Spinal cord (tissue), 9 donors: ENCODE measurements at regions not wholly inside any gene's neighbourhood (a gene's known extent, or its start where the extent isn't known, plus 50 kb on each side); places are given as distances from the start of the nearest gene placed in this dataset.
"Not testable (repeated sequence)": the region's sequence is repeated elsewhere in the genome, so short reads cannot be mapped to it uniquely, and the experiment has no call there.

ENCODE experiments used
- DNase-seq, 6 donors: peaks; one replicate each; pipeline versions ENCODE4 v3.0.0 to v3.0.0-alpha.2; 2013 to 2015; ENCODE audit warnings: low spot score in 6 of 6, low read depth in 4 of 6
- H3K27ac ChIP-seq: one replicate; pipeline ENCODE4 v1.5.1; 2013; ENCODE audit warnings: low read depth, low read length, control low read depth
- H3K27me3 ChIP-seq: one replicate; pipeline ENCODE4 v1.6.1; 2013; ENCODE audit warnings: low read length; ENCODE audit not compliant: control insufficient read depth, insufficient read depth
- H3K36me3 ChIP-seq: one replicate; pipeline ENCODE4 v1.6.1; 2013; ENCODE audit warnings: low read length; ENCODE audit not compliant: control insufficient read depth, insufficient read depth
- H3K4me1 ChIP-seq: one replicate; pipeline ENCODE4 v1.6.1; 2013; ENCODE audit warnings: low read length; ENCODE audit not compliant: control insufficient read depth, insufficient read depth
- H3K4me3 ChIP-seq: one replicate; pipeline ENCODE4 v1.5.1; 2013; ENCODE audit warnings: low read depth, low read length, control low read depth
- H3K9me3 ChIP-seq: one replicate; pipeline ENCODE4 v1.6.1; 2013; ENCODE audit warnings: low read length; ENCODE audit not compliant: control insufficient read depth, insufficient read depth
- WGBS: methylation state at CpG from one replicate; pipeline ENCODE4 v1.1.5; 2013; ENCODE audit warnings: missing lambda C conversion rate; ENCODE audit not compliant: insufficient coverage; 5-methylcytosine and 5-hydroxymethylcytosine counted together
- donor health status: healthy.

GRCh38 chr2:136715146-136715545 is 50.2 kb upstream of the THSD7B start:
- no peaks in the 10 kb centered on the region for H3K36me3 ChIP-seq
- H3K4me1 ChIP-seq: no peaks in the 10 kb centered on the region
- DNase-seq: no peak
- H3K27me3 ChIP-seq: no peaks in the 10 kb centered on the region
- H3K4me3 ChIP-seq: no peak overlapping the region
- WGBS: no CpG with 5 or more reads among the region's 1 CpG
- no peak overlapping the region for H3K27ac ChIP-seq
- no peaks in the 10 kb centered on the region for H3K9me3 ChIP-seq

GRCh38 chr2:136714452-136714951 is 50.8 kb upstream of the THSD7B start:
- Histone ChIP-seq H3K9me3 (no peaks in the 10 kb centered on the region), H3K27ac (no peak overlapping the region), H3K4me3 (no peak overlapping the region), H3K4me1 (no peaks in the 10 kb centered on the region), H3K36me3 (no peaks in the 10 kb centered on the region), H3K27me3 (no peaks in the 10 kb centered on the region)
- no CpG with 5 or more reads among the region's 2 CpGs for WGBS
- DNase-seq: no peak

GRCh38 chr2:136713739-136714138 is 51.6 kb upstream of the THSD7B start:
- Histone ChIP-seq H3K27me3 (no peaks in the 10 kb centered on the region), H3K4me1 (no peaks in the 10 kb centered on the region), H3K36me3 (no peaks in the 10 kb centered on the region), H3K9me3 (no peaks in the 10 kb centered on the region), H3K27ac (no peak overlapping the region), H3K4me3 (no peak overlapping the region)
- WGBS: no CpG with 5 or more reads among the region's 2 CpGs
- no peak for DNase-seq

- Histone ChIP-seq H3K4me1 (no peaks in the 10 kb centered on the region), H3K27ac (no peak overlapping the region), H3K4me3 (no peak overlapping the region), H3K27me3 (no peaks in the 10 kb centered on the region), H3K9me3 (no peaks in the 10 kb centered on the region), H3K36me3 (no peaks in the 10 kb centered on the region)
- DNase-seq: peak in 1 of 6 donors; percentile 57
- WGBS: 100% methylated on average over 2 of the region's 3 CpGs
Measured at GRCh38 chr2:136705336-136705735, 60.0 kb upstream of the THSD7B start.

- Histone ChIP-seq H3K27me3 (no peaks in the 10 kb centered on the region), H3K9me3 (no peaks in the 10 kb centered on the region), H3K36me3 (no peaks in the 10 kb centered on the region), H3K27ac (no peak overlapping the region), H3K4me1 (no peaks in the 10 kb centered on the region), H3K4me3 (no peak overlapping the region)
- no CpG with 5 or more reads among the region's 2 CpGs for WGBS
- DNase-seq: no peak
Measured at GRCh38 chr2:136703214-136703613, 62.1 kb upstream of the THSD7B start.

- 100% methylated on average over 1 of the region's 2 CpGs for WGBS
- H3K36me3 ChIP-seq: no peaks in the 10 kb centered on the region
- H3K27me3 ChIP-seq: no peaks in the 10 kb centered on the region
- no peak for DNase-seq
- H3K9me3 ChIP-seq: no peaks in the 10 kb centered on the region
- H3K4me1 ChIP-seq: no peaks in the 10 kb centered on the region
- no peak overlapping the region for H3K4me3 ChIP-seq
- no peak overlapping the region for H3K27ac ChIP-seq
Measured at GRCh38 chr2:136696438-136696837, 68.9 kb upstream of the THSD7B start.

- Histone ChIP-seq H3K27ac (no peak overlapping the region), H3K4me1 (no peaks in the 10 kb centered on the region), H3K27me3 (no peaks in the 10 kb centered on the region), H3K36me3 (no peaks in the 10 kb centered on the region), H3K9me3 (no peaks in the 10 kb centered on the region), H3K4me3 (no peak overlapping the region)
- 60% methylated on average over 5 of the region's 5 CpGs for WGBS
- DNase-seq: no peak
Measured at GRCh38 chr2:136693966-136694365, 71.4 kb upstream of the THSD7B start.

GRCh38 chr2:136680079-136680478 is 85.3 kb upstream of the THSD7B start:
- DNase-seq, H3K9me3 ChIP-seq, H3K4me1 ChIP-seq, H3K4me3 ChIP-seq, H3K36me3 ChIP-seq, H3K27me3 ChIP-seq, H3K27ac ChIP-seq: not testable (repeated sequence)
- no CpG with 5 or more reads among the region's 1 CpG for WGBS

- 49% methylated on average over 2 of the region's 3 CpGs for WGBS
- Histone ChIP-seq H3K27ac (no peak overlapping the region), H3K27me3 (no peaks in the 10 kb centered on the region), H3K4me3 (no peak overlapping the region), H3K36me3 (no peaks in the 10 kb centered on the region), H3K4me1 (no peaks in the 10 kb centered on the region), H3K9me3 (no peaks in the 10 kb centered on the region)
- DNase-seq: peak in 1 of 6 donors; percentile 83
Measured at GRCh38 chr2:136665736-136666135, 99.6 kb upstream of the THSD7B start.

GRCh38 chr2:136664713-136665405 is 100.5 kb upstream of the THSD7B start:
- H3K36me3 ChIP-seq: no peaks in the 10 kb centered on the region
- peak in 1 of 6 donors; percentile 88 for DNase-seq
- no peak overlapping the region for H3K4me3 ChIP-seq
- no peaks in the 10 kb centered on the region for H3K27me3 ChIP-seq
- 76% methylated on average over 4 of the region's 10 CpGs for WGBS
- no peaks in the 10 kb centered on the region for H3K9me3 ChIP-seq
- no peak overlapping the region for H3K27ac ChIP-seq
- H3K4me1 ChIP-seq: no peaks in the 10 kb centered on the region
